Sigmoid colon (tissue), 6 donors: ENCODE measurements at regions not wholly inside any gene's neighbourhood (a gene's known extent, or its start where the extent isn't known, plus 50 kb on each side); places are given as distances from the start of the nearest gene placed in this dataset.
"Not testable (repeated sequence)": the region's sequence is repeated elsewhere in the genome, so short reads cannot be mapped to it uniquely, and the experiment has no call there.

Source experiments
- DNase-seq: peaks from one replicate; pipeline ENCODE4 v3.0.0-alpha.2; 2019
- H3K27ac ChIP-seq, 4 donors: fragments of 200-600 bp; sonication (generic); one replicate each; pipeline ENCODE4 v1.5.1; 2016 to 2019; ENCODE audit warnings: mild to moderate bottlenecking in 1 of 4
- H3K27me3 ChIP-seq, 3 donors: fragments of 200-600 bp; sonication (generic); one replicate each; pipeline ENCODE4 v1.5.1; 2019; ENCODE audit warnings: mild to moderate bottlenecking in 1 of 3
- H3K36me3 ChIP-seq, 4 donors: fragments of 200-600 bp; sonication (generic); one replicate each; pipeline ENCODE4 v1.5.1; 2016 to 2019
- H3K4me1 ChIP-seq, 4 donors: fragments of 200-600 bp; sonication (generic); one replicate each; pipeline ENCODE4 v1.5.1; 2017 to 2019
- H3K4me3 ChIP-seq, 4 donors: fragments of 200-600 bp; sonication (generic); one replicate each; pipeline ENCODE4 v1.5.1; 2017 to 2019; ENCODE audit warnings: mild to moderate bottlenecking in 2 of 4, moderate library complexity in 1 of 4
- H3K9me3 ChIP-seq, 4 donors: fragments of 200-600 bp in 3 of 4; sonication (generic) in 3 of 4; one replicate each; pipeline versions ENCODE4 v1.5.1 to v1.6.1; 2013 to 2019
- EP300 ChIP-seq, 4 donors: sonication (generic); formaldehyde crosslinking; IDR thresholded peaks; one replicate each; pipeline ENCODE4 v1.6.1; 2017; ENCODE audit warnings: antibody characterized with exemption in 4 of 4
- POLR2A ChIP-seq, 2 donors: fragments of 450-650 bp; IDR thresholded peaks; one replicate each; pipeline ENCODE4 v1.6.1; 2016; ENCODE audit warnings: antibody characterized with exemption in 2 of 2, mild to moderate bottlenecking in 2 of 2, moderate library complexity in 2 of 2
- POLR2AphosphoS5 ChIP-seq, 4 donors: sonication (generic); formaldehyde crosslinking; IDR thresholded peaks; one replicate each; pipeline ENCODE4 v1.6.1; 2017; ENCODE audit warnings: antibody characterized with exemption in 4 of 4
- WGBS, 2 donors: extraction: QIAGEN DNeasy Blood & Tissue Kit; methylation state at CpG; one replicate each; pipeline ENCODE4 v1.1.7; 2013; 5-methylcytosine and 5-hydroxymethylcytosine counted together
- intact Hi-C: fragments of 100-400 bp; cut with DNase I; formaldehyde crosslinking; loops from one replicate; pipeline ENCODE4 v1.15.1; 2023
- TF ChIP-seq, protein P1 (sequence below), 4 experiments: fragments of 450-650 bp in 3 of 4; fragments of 200-600 bp in 1 of 4; IDR thresholded peaks; one replicate each; pipeline ENCODE4 v1.5.1; 2016 to 2019; ENCODE audit warnings: antibody characterized with exemption in 4 of 4, mild to moderate bottlenecking in 3 of 4, moderate library complexity in 2 of 4
- donor health status: healthy with polysubstance abuse.
- donor health status: healthy.

DNA sequence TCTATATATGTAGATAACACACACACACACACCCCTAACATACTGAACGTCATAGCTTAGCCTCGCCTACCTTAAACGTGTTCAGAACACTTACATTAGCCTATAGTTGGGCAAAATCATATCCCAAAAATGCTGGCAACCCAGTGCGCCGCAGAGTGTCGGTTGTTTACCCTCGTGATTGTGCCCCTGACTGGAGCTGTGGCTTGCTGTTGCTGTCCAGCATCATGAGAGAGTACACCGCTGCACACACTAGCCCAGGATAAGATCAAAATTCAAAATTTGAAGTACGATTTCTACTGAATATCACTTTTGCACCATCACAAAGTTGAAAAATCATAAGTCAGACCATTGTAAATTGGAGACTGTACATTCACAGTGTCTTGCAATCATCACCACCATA lies 73.1 kb upstream of the COG2 start:
- Histone ChIP-seq H3K27ac (no peak overlapping the region), H3K4me3 (no peak overlapping the region), H3K9me3 (no peaks in the 10 kb centered on the region), H3K4me1 (peaks cover 0 to 4% (median 0%) of the 10 kb centered on the region in 4 donors), H3K36me3 (no peaks in the 10 kb centered on the region), H3K27me3 (no peaks in the 10 kb centered on the region)
- 93 to 94% methylated on average over 9 of the region's 9 CpGs for WGBS, 2 donors
- DNase-seq, result no peak
- intact Hi-C loops, result no loop called here
- no peak for TF ChIP-seq POLR2A (IDR thresholded peaks at IDR 0.05)
- no peak for TF ChIP-seq EP300 (IDR thresholded peaks at IDR 0.05)
- TF ChIP-seq POLR2AphosphoS5 (IDR thresholded peaks at IDR 0.05), result no peak
- TF ChIP-seq, protein P1, sequence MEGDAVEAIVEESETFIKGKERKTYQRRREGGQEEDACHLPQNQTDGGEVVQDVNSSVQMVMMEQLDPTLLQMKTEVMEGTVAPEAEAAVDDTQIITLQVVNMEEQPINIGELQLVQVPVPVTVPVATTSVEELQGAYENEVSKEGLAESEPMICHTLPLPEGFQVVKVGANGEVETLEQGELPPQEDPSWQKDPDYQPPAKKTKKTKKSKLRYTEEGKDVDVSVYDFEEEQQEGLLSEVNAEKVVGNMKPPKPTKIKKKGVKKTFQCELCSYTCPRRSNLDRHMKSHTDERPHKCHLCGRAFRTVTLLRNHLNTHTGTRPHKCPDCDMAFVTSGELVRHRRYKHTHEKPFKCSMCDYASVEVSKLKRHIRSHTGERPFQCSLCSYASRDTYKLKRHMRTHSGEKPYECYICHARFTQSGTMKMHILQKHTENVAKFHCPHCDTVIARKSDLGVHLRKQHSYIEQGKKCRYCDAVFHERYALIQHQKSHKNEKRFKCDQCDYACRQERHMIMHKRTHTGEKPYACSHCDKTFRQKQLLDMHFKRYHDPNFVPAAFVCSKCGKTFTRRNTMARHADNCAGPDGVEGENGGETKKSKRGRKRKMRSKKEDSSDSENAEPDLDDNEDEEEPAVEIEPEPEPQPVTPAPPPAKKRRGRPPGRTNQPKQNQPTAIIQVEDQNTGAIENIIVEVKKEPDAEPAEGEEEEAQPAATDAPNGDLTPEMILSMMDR (IDR thresholded peaks at IDR 0.05), result no peak

- Histone ChIP-seq H3K4me1 (peaks cover 0 to 4% (median 0%) of the 10 kb centered on the region in 4 donors), H3K9me3 (no peaks in the 10 kb centered on the region), H3K4me3 (no peak overlapping the region), H3K27me3 (no peaks in the 10 kb centered on the region), H3K27ac (no peak overlapping the region), H3K36me3 (no peaks in the 10 kb centered on the region)
- intact Hi-C loops, result no loop called here
- no peak for DNase-seq
- WGBS, 2 donors, result 64 to 73% methylated on average over 4 of the region's 4 CpGs
- no peak for TF ChIP-seq EP300 (IDR thresholded peaks at IDR 0.05)
- TF ChIP-seq, protein P1 (IDR thresholded peaks at IDR 0.05), result no peak
- no peak for TF ChIP-seq POLR2A (IDR thresholded peaks at IDR 0.05)
- TF ChIP-seq POLR2AphosphoS5 (IDR thresholded peaks at IDR 0.05), result no peak
Observed at GRCh38 chr1:230568676-230569075, 73.6 kb upstream of the COG2 start.

DNA sequence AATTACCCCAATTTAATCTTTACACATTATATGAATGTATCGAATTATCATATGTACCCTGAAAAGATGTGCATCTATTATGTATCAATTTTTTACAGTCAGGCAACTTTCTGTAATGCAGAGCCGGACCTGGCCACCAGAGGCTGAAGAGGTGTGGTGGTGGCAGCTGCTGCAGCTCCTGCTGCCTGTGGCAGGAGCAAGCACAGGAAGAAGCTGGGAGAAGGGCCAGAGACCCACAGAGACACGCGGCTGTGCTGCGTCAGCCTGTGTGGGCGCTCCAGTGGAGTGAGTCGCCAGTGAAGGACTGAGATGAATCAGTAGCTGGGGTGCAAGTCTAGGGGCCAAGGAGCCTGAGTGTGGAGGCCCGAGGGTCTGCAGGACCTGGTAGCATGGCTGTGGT lies 74.3 kb upstream of the COG2 start:
- Histone ChIP-seq H3K9me3 (no peaks in the 10 kb centered on the region), H3K27ac (no peak overlapping the region), H3K4me1 (peaks cover 0 to 4% (median 0%) of the 10 kb centered on the region in 4 donors), H3K27me3 (no peaks in the 10 kb centered on the region), H3K4me3 (no peak overlapping the region), H3K36me3 (no peaks in the 10 kb centered on the region)
- 28 to 69% methylated on average over 8 of the region's 8 CpGs for WGBS, 2 donors
- intact Hi-C loops, result no loop called here
- TF ChIP-seq, protein P1 (IDR thresholded peaks at IDR 0.05), result no peak
- no peak for TF ChIP-seq POLR2A (IDR thresholded peaks at IDR 0.05)
- TF ChIP-seq EP300 (IDR thresholded peaks at IDR 0.05), result no peak
- no peak for TF ChIP-seq POLR2AphosphoS5 (IDR thresholded peaks at IDR 0.05)
- no peak for DNase-seq

DNA sequence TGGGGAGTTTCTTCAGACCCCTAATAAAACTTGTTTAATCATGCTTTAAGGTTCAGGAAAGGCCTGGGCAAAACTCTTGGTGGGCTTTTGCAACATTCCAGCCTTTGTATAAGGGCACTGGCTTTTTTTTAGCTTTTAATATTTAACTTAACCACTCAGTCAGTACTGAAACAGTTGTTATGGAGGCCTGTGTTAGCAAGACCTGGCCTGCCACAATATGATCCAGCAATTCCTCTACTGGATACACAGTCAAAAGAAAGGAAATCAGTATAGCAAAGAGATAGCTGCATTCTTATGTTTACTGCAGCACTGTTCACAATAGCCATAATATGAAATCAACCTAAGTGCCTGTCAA lies 75.1 kb upstream of the COG2 start:
- Histone ChIP-seq H3K27ac (no peak overlapping the region), H3K36me3 (no peaks in the 10 kb centered on the region), H3K27me3 (no peaks in the 10 kb centered on the region), H3K9me3 (no peaks in the 10 kb centered on the region), H3K4me3 (no peak overlapping the region), H3K4me1 (no peaks in the 10 kb centered on the region)
- intact Hi-C loops, result no loop called here
- TF ChIP-seq EP300 (IDR thresholded peaks at IDR 0.05) (no peak), POLR2AphosphoS5 (IDR thresholded peaks at IDR 0.05) (no peak), POLR2A (IDR thresholded peaks at IDR 0.05) (no peak)
- TF ChIP-seq, protein P1 (IDR thresholded peaks at IDR 0.05), result no peak
- DNase-seq, result no peak

DNA sequence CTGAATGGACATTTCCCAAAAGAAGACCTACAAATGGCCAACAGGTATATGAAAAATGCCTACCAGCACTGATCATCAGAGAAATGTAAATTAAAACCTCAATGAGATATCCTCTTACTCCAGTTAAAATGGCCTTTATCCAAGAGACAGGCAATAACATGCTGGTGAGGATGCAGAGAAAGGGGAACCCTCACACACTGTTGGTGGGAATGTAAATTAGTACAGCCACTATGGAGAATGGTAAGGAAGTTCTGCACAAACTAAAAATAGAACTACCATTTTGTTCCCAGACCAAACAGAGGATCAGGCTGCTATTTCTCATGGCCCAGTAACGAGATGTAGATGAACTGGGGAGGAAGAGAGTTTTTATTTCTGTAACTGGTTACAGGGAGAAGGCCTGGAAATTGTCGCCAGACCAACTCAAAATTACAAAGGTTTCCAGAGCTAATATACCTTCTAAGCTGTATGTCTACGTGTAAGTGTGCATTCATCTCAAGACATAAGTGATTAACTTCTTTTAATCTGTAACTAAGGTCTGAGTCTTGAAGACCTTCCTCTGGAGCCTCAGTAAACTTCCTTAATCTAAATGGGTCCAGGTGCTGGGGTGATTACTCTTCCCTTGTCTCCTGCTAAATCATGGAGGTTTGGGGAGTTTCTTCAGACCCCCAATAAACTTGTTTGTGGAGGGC lies 75.6 kb upstream of the COG2 start:
- WGBS, 2 donors, result 21 to 57% methylated on average over 3 of the region's 3 CpGs
- DNase-seq, H3K9me3 ChIP-seq, intact Hi-C loops, H3K27ac ChIP-seq, H3K4me1 ChIP-seq, H3K36me3 ChIP-seq, H3K27me3 ChIP-seq, H3K4me3 ChIP-seq: not testable (repeated sequence)
